Right atrium auricular region (tissue), 2 donors: ENCODE measurements at regions not wholly inside any gene's neighbourhood (a gene's known extent, or its start where the extent isn't known, plus 50 kb on each side); places are given as distances from the start of the nearest gene placed in this dataset.

Experiments used
- DNase-seq: peaks from one replicate; pipeline ENCODE4 v3.0.0-alpha.2; 2019; ENCODE audit warnings: low spot score
- H3K27ac ChIP-seq, 2 donors: fragments of 200-600 bp; sonication (generic); 1 replicate in 1 of 2; 2 replicates in 1 of 2; pipeline ENCODE4 v1.5.1; 2016 to 2019
- H3K27me3 ChIP-seq, 2 donors: fragments of 200-600 bp; sonication (generic); one replicate each; pipeline versions ENCODE4 v1.5.1 to v1.6.0; 2017 to 2019
- H3K36me3 ChIP-seq: fragments of 200-600 bp; sonication (generic); one replicate; pipeline ENCODE4 v1.5.1; 2016
- H3K4me1 ChIP-seq, 2 donors: fragments of 200-600 bp; sonication (generic); one replicate each; pipeline versions ENCODE4 v1.5.1 to v1.6.0; 2017 to 2019
- H3K4me3 ChIP-seq, 2 donors: fragments of 200-600 bp; sonication (generic); 1 replicate in 1 of 2; 2 replicates in 1 of 2; pipeline ENCODE4 v1.5.1; 2017 to 2019; ENCODE audit warnings: mild to moderate bottlenecking in 1 of 2, moderate library complexity in 1 of 2
- H3K9me3 ChIP-seq, 2 donors: fragments of 200-600 bp; sonication (generic); one replicate each; pipeline ENCODE4 v1.5.1; 2019
- CTCF ChIP-seq, 2 donors: fragments of 200-600 bp; sonication (generic); IDR thresholded peaks; one replicate each; pipeline ENCODE4 v1.5.1; 2019; ENCODE audit warnings: antibody characterized with exemption in 2 of 2

- H3K9me3 ChIP-seq = no peaks in the 10 kb centered on the region
- H3K4me1 ChIP-seq = no peaks in the 10 kb centered on the region
- H3K27ac ChIP-seq = no peak overlapping the region
- no peaks in the 10 kb centered on the region for H3K27me3 ChIP-seq
- no peak for TF ChIP-seq CTCF (IDR thresholded peaks at IDR 0.05)
- no peaks in the 10 kb centered on the region for H3K36me3 ChIP-seq
- DNase-seq = no peak
- no peak overlapping the region for H3K4me3 ChIP-seq
Observed at GRCh38 chr5:160991205-160991604, 139.2 kb upstream of the ATP10B start.

- TF ChIP-seq CTCF (IDR thresholded peaks at IDR 0.05) = no peak
- Histone ChIP-seq H3K27me3 (no peaks in the 10 kb centered on the region), H3K27ac (no peak overlapping the region), H3K4me3 (no peak overlapping the region), H3K36me3 (no peaks in the 10 kb centered on the region), H3K4me1 (no peaks in the 10 kb centered on the region), H3K9me3 (no peaks in the 10 kb centered on the region)
- no peak for DNase-seq
Observed at GRCh38 chr5:160979385-160979784, 127.4 kb upstream of the ATP10B start.

GRCh38 chr5:160978944-160979343, 126.9 kb upstream of the ATP10B start:
- DNase-seq = no peak
- no peak overlapping the region for H3K4me3 ChIP-seq
- no peaks in the 10 kb centered on the region for H3K4me1 ChIP-seq

GRCh38 chr5:160976181-160976580, 124.2 kb upstream of the ATP10B start:
- Histone ChIP-seq H3K9me3 (no peaks in the 10 kb centered on the region), H3K27me3 (no peaks in the 10 kb centered on the region), H3K4me3 (no peak overlapping the region), H3K36me3 (no peaks in the 10 kb centered on the region), H3K27ac (no peak overlapping the region), H3K4me1 (no peaks in the 10 kb centered on the region)
- no peak for DNase-seq
- no peak for TF ChIP-seq CTCF (IDR thresholded peaks at IDR 0.05)

More at GRCh38 chr5:160978944-160979343, 126.9 kb upstream of the ATP10B start:
- Histone ChIP-seq H3K27ac (no peak overlapping the region), H3K36me3 (no peaks in the 10 kb centered on the region), H3K9me3 (no peaks in the 10 kb centered on the region), H3K27me3 (no peaks in the 10 kb centered on the region)
- TF ChIP-seq CTCF (IDR thresholded peaks at IDR 0.05) = no peak

- DNase-seq = no peak
- Histone ChIP-seq H3K4me1 (no peaks in the 10 kb centered on the region), H3K27ac (no peak overlapping the region), H3K36me3 (no peaks in the 10 kb centered on the region), H3K4me3 (no peak overlapping the region), H3K9me3 (no peaks in the 10 kb centered on the region), H3K27me3 (no peaks in the 10 kb centered on the region)
- peak in 1 of 2 donors; percentile 55 for TF ChIP-seq CTCF (IDR thresholded peaks at IDR 0.05)
Observed at GRCh38 chr5:160970605-160971191, 118.7 kb upstream of the ATP10B start.

GRCh38 chr5:160969645-160970044, 117.6 kb upstream of the ATP10B start:
- no peak for DNase-seq
- no peak overlapping the region for H3K4me3 ChIP-seq
- H3K4me1 ChIP-seq = no peaks in the 10 kb centered on the region
- no peaks in the 10 kb centered on the region for H3K27me3 ChIP-seq
- H3K9me3 ChIP-seq = no peaks in the 10 kb centered on the region
- no peaks in the 10 kb centered on the region for H3K36me3 ChIP-seq
- no peak for TF ChIP-seq CTCF (IDR thresholded peaks at IDR 0.05)
- H3K27ac ChIP-seq = no peak overlapping the region
